ENCODE measurements at regions not wholly inside any gene's neighbourhood (a gene's known extent, or its start where the extent isn't known, plus 50 kb on each side); places are given as distances from the start of the nearest gene placed in this dataset.

DNA sequence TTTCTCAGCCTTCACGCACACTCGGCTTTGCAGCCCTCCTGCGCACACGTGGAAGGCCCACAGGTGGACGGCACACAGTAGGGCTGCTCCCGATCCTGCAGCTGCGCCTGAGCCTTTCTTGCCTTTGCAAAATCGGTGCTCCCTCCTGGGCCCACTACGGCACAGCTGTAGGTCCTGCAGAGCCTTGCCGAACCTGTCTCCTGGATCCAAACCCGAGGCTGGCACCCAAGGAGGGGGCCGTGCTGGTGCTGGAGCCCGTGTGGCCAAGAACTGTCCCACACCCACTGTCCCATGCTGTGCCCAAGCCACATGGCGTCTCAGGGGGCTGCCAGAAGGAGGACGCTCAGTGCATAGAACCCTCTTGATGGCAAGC, 227.4 kb downstream of the TTLL2 start:
- TF ChIP-seq, protein P1, sequence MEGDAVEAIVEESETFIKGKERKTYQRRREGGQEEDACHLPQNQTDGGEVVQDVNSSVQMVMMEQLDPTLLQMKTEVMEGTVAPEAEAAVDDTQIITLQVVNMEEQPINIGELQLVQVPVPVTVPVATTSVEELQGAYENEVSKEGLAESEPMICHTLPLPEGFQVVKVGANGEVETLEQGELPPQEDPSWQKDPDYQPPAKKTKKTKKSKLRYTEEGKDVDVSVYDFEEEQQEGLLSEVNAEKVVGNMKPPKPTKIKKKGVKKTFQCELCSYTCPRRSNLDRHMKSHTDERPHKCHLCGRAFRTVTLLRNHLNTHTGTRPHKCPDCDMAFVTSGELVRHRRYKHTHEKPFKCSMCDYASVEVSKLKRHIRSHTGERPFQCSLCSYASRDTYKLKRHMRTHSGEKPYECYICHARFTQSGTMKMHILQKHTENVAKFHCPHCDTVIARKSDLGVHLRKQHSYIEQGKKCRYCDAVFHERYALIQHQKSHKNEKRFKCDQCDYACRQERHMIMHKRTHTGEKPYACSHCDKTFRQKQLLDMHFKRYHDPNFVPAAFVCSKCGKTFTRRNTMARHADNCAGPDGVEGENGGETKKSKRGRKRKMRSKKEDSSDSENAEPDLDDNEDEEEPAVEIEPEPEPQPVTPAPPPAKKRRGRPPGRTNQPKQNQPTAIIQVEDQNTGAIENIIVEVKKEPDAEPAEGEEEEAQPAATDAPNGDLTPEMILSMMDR (IDR thresholded peaks at IDR 0.05) = no peak
- no peak for TF ChIP-seq POLR2A (IDR thresholded peaks at IDR 0.05)
